ENCODE measurements at regions not wholly inside any gene's neighbourhood (a gene's known extent, or its start where the extent isn't known, plus 50 kb on each side); places are given as distances from the start of the nearest gene placed in this dataset.
"Not testable (repeated sequence)": the region's sequence is repeated elsewhere in the genome, so short reads cannot be mapped to it uniquely, and the experiment has no call there.

DNA sequence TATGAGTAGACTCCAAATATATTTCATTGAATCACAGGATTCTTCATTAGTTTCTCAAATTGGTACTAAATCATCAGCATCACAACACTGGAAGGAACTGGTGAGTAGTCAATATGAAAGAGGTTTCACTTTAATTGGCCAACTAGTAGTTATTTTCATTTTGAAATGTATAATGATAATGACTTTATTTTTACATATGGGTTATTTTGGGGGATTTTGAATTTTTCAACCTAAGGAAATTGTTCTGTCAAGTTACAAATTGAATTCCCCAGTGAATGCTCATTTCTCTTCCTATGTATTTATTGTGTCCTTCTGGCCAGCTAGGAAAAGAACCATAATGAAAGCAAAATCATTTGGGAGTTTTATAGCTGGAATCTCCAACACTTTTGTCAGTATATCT lies 174.2 kb upstream of the ATP2B1 start:
- DNase-seq (ENCODE audit: insufficient read length, low spot score) (no peak), FAIRE-seq (no peak)
- TF ChIP-seq POLR2A (IDR thresholded peaks at IDR 0.05; ENCODE audit: low read depth, low read length) = no peak

GRCh38 chr12:89882050-89882449 lies 173.4 kb upstream of the ATP2B1 start:
- TF ChIP-seq POLR2A (IDR thresholded peaks at IDR 0.05; ENCODE audit: low read depth, low read length) = no peak
- DNase-seq (ENCODE audit: insufficient read length, low spot score) (no peak), FAIRE-seq (no peak)

GRCh38 chr12:89880690-89881350 lies 172.2 kb upstream of the ATP2B1 start:
- no peak for DNase-seq (ENCODE audit: insufficient read length, low spot score)
- TF ChIP-seq POLR2A (IDR thresholded peaks at IDR 0.05; ENCODE audit: low read depth, low read length) = no peak
- no peak for FAIRE-seq

DNA sequence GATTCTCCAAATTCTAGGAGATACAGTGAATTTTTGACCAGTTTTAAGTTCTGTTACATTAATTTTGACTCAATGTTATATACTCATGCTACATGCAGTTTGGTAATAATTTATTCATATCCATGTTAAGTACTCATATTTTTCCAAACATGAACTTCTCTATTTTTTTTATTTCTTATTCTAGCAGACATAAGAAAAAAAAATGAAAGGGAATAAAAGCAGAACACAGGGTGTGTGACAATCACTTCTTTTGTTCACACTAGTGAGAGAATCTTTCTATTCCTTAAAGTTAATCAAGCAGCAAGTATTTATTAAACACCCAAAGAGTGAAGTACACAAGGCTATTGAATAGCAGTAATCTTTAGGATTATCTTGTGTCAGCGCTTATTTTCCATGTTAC lies 171.1 kb upstream of the ATP2B1 start:
- TF ChIP-seq POLR2A (IDR thresholded peaks at IDR 0.05; ENCODE audit: low read depth, low read length) = no peak
- DNase-seq (ENCODE audit: insufficient read length, low spot score) = no peak
- FAIRE-seq = no peak

DNA sequence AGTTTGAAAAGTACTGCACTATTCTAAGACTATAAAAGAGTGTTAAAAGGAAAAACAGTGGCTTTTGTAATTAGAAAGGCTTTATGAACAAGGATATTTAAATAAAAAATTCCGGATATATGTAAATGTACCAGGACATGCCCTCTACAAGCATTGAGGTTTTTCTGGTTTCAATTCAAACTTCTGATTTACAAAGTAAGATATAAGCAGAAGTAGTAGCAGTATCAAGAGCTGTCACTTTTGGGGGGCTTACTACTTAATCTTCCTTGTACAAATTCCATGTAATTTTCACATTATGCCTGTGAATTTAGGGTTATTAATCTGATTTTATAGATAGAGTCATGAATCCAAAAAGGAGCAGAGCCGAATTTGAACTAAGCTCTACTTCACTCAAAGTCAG lies 170.3 kb upstream of the ATP2B1 start:
- DNase-seq (ENCODE audit: insufficient read length, low spot score) (no peak), FAIRE-seq (no peak)
- no peak for TF ChIP-seq POLR2A (IDR thresholded peaks at IDR 0.05; ENCODE audit: low read depth, low read length)

DNA sequence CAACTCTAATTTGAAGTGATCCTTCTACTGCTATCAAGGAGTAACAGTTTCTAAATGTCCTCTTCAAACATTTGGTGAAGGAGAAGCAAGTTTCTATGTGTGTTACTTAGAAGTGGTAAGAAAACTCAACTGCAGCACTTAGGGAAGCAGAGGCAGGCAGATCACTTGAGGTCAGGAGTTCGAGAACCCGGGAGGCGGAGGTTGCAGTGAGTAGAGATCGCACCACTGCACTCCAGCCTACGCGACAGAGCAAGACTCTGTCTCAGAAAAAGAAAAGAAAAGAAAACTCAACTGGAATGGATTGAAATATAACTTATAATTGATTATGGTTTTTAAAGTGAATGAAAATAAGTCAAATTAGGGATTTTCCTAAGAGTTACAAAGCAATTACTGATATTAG lies 169.7 kb upstream of the ATP2B1 start:
- TF ChIP-seq POLR2A (IDR thresholded peaks at IDR 0.05; ENCODE audit: low read depth, low read length) = no peak
- DNase-seq (ENCODE audit: insufficient read length, low spot score) (no peak), FAIRE-seq (no peak)

GRCh38 chr12:89877671-89878070 lies 169.0 kb upstream of the ATP2B1 start:
- FAIRE-seq (no peak), DNase-seq (ENCODE audit: insufficient read length, low spot score) (no peak)
- no peak for TF ChIP-seq POLR2A (IDR thresholded peaks at IDR 0.05; ENCODE audit: low read depth, low read length)

GRCh38 chr12:89877136-89877535 lies 168.5 kb upstream of the ATP2B1 start:
- FAIRE-seq (no peak), DNase-seq (ENCODE audit: insufficient read length, low spot score) (no peak)
- no peak for TF ChIP-seq POLR2A (IDR thresholded peaks at IDR 0.05; ENCODE audit: low read depth, low read length)

DNA sequence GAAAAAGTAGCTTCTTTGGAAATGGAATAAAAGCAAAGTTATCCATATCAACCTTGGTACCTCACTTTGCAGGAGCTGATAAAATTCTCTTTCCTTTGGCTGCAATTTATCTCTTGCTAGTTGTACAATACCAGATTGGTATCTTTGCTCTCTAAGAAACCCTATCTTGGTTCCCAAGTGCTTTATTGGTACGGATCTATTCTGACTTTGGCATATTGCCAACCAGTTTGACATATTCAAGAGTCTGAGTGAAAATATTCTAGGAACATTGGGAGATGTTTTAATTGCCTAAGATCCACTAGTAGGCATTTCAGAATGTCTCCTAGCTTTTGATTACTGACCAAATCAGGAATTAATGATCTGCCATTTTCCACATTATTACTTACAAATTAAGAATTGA lies 167.2 kb upstream of the ATP2B1 start:
- FAIRE-seq = no peak
- DNase-seq (ENCODE audit: insufficient read length, low spot score) = no peak
- TF ChIP-seq POLR2A (IDR thresholded peaks at IDR 0.05; ENCODE audit: low read depth, low read length) = no peak

GRCh38 chr12:89875225-89875624 lies 166.6 kb upstream of the ATP2B1 start:
- FAIRE-seq (no peak), DNase-seq (ENCODE audit: insufficient read length, low spot score) (no peak)
- no peak for TF ChIP-seq POLR2A (IDR thresholded peaks at IDR 0.05; ENCODE audit: low read depth, low read length)

DNA sequence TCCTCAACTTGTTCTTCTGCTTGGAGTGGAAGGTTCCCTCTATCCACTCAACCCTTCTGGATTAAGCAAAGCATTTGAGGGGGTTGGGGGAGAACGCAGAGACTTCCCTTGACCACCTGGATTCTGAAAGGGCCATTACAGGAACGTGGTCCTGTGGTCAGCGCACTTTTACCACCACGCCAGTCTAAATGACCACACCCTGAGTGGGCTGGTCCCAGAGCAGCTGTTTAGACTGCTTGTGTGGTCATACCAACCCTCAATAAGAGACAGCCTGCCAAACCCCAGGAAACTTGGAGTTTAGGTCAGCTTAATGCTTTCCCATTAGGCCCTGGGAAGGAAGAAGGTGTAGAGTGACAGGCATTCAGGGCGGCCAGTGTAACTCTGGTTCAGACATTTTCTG lies 165.5 kb upstream of the ATP2B1 start:
- no peak for DNase-seq (ENCODE audit: insufficient read length, low spot score)
- TF ChIP-seq POLR2A (IDR thresholded peaks at IDR 0.05; ENCODE audit: low read depth, low read length) = no peak
- FAIRE-seq = no peak

DNA sequence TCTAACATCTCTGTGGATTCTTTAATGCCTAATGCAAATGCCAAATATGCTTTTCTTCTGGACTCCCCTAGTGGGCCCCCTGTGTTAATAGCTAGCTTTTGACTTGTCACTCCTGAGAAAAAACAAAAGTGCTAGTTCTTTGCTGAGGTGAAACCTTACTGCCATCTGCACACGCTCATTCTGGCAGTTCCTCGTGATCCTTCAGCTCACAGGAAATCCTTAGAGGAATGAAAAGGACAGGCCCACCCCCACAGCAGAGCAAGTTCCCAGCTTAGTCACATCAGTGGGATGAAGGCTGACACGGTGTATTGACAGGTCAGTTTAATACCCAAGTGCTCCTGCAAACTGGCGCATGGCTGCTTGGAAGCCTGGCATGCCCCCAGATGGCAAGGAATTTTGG lies 165.1 kb upstream of the ATP2B1 start:
- FAIRE-seq (no peak), DNase-seq (ENCODE audit: insufficient read length, low spot score) (no peak)
- no peak for TF ChIP-seq POLR2A (IDR thresholded peaks at IDR 0.05; ENCODE audit: low read depth, low read length)

GRCh38 chr12:89872922-89873630 lies 164.4 kb upstream of the ATP2B1 start:
- DNase-seq (ENCODE audit: insufficient read length, low spot score) (no peak), FAIRE-seq (no peak)
- TF ChIP-seq POLR2A (IDR thresholded peaks at IDR 0.05; ENCODE audit: low read depth, low read length) = no peak

DNA sequence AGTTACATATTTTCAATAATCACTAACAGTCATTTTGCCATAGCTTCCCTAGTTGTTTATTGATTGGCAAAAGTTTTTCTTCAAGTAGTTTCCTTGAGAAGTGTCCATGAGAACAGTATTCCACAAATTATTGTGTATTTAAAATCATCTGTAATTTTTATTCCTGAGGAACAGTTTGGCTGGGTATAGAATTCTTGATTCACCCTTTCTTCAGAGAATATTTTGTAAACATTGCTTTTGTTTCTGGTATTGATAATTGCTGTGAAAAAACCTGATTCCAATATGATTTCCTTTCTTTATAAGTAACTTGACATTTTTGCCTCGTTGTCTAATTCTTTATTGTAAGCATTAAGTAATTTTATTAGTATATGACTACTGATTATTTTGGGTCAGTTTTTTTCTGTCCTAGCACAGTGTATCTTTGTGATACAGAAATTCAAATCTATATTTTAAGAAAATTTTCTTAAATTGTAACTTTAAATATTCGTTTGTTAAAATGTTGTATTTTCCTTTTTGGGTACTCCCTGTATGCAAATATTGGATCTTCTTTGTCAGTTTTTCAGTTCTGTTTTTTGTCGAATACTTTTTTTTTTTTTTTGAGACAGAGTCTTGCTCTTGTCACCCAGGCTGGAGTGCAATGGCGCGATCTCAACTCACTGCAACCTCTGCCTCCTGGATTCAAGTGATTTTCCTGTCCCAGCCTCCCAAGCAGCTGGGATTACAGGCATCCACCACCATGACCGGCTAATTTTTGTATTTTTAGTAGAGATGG lies 162.0 kb upstream of the ATP2B1 start:
- FAIRE-seq = no peak
- TF ChIP-seq POLR2A (IDR thresholded peaks at IDR 0.05; ENCODE audit: low read depth, low read length) = no peak
- no peak for DNase-seq (ENCODE audit: insufficient read length, low spot score)

GRCh38 chr12:89867611-89868010 lies 159.0 kb upstream of the ATP2B1 start:
- not testable (repeated sequence) for FAIRE-seq; DNase-seq (ENCODE audit: insufficient read length, low spot score)
